ENCODE measurements at regions not wholly inside any gene's neighbourhood (a gene's known extent, or its start where the extent isn't known, plus 50 kb on each side); places are given as distances from the start of the nearest gene placed in this dataset.

- no peaks in the 10 kb centered on the region for H3K4me1 ChIP-seq (ENCODE audit: control insufficient read depth, extremely low read depth, insufficient read depth, low read length)
- no TSS peak for BruUV-seq (replicated peaks)
- intact Hi-C loops (cut with micrococcal nuclease) = no loop called here
- H3K9me1 ChIP-seq (replicated peaks; ENCODE audit: control insufficient read depth, extremely low read depth, insufficient read depth, low read length) = no peaks in the 10 kb centered on the region
- no peaks in the 10 kb centered on the region for H3K27me3 ChIP-seq (ENCODE audit: control insufficient read depth in 2 of 2, insufficient read depth in 2 of 2, low read length in 2 of 2)
- no peak for TF ChIP-seq GATA2 (IDR thresholded peaks at IDR 0.05; ENCODE audit: insufficient read depth, insufficient read length, low read depth, low read length)
- TF ChIP-seq JUN (IDR thresholded peaks at IDR 0.05; ENCODE audit: borderline replicate concordance, insufficient read depth, insufficient read length, low read depth) = no peak
- no peak for TF ChIP-seq EZH2 (IDR thresholded peaks at IDR 0.05; ENCODE audit: borderline replicate concordance, low read depth, low read length, severe bottlenecking)
- TF ChIP-seq FOS (IDR thresholded peaks at IDR 0.05; ENCODE audit: borderline replicate concordance, insufficient read depth, low read length) = no peak
- no peak for TF ChIP-seq MYC (IDR thresholded peaks at IDR 0.05; ENCODE audit: low read depth, low read length)
- TF ChIP-seq CTCF (IDR thresholded peaks at IDR 0.05; ENCODE audit: extremely low read depth in 1 of 2, insufficient read depth in 1 of 2, low read depth in 1 of 2, low read length in 2 of 2) = no peak
- no peak for TF ChIP-seq MAX (IDR thresholded peaks at IDR 0.05; ENCODE audit: insufficient read depth, insufficient read length)
- TF ChIP-seq POLR2A (IDR thresholded peaks at IDR 0.05; ENCODE audit: low read depth, low read length) = no peak
- TF ChIP-seq POLR2AphosphoS5 (IDR thresholded peaks at IDR 0.05; ENCODE audit: insufficient read depth, low read depth, low read length) = no peak
- H3K4me2 ChIP-seq (ENCODE audit: insufficient read depth, low read length) = no peak overlapping the region
- DNase-seq (ENCODE audit: low read depth, low spot score) (no peak), FAIRE-seq (no peak)
- no peaks in the 10 kb centered on the region for H3K36me3 ChIP-seq (ENCODE audit: control insufficient read depth in 2 of 2, extremely low read depth in 1 of 2, insufficient read depth in 2 of 2, low read length in 2 of 2)
- no peak overlapping the region for H3K9ac ChIP-seq (replicated peaks; ENCODE audit: extremely low read depth, insufficient read depth, low read length)
- POLR2A ChIA-PET = no interaction called here
- no peaks in the 10 kb centered on the region for H4K20me1 ChIP-seq (replicated peaks; ENCODE audit: control insufficient read depth, extremely low read depth, insufficient read depth, low read length)
- dilution Hi-C loops (cut with MboI; ENCODE audit: extremely low pct_ligation_motif_present, low sequenced_read_pairs) = no loop called here
- no peak overlapping the region for H3K27ac ChIP-seq (ENCODE audit: insufficient read depth, low read depth, low read length)
- H3K4me3 ChIP-seq (replicated peaks in 1 of 3; ENCODE audit: insufficient read depth in 1 of 3, low read depth in 1 of 3, low read length in 3 of 3) = no peak overlapping the region
- H3K9me3 ChIP-seq (replicated peaks; ENCODE audit: control insufficient read depth, insufficient read depth, low read length) = no peaks in the 10 kb centered on the region
- CTCF ChIA-PET = interaction anchor here (0.8 to 2.2 kb wide), 3 partner anchors 9 to 14 kb away, joined by 3 to 15 read pairs (median 5); no protein-coding TSS in a partner anchor
- H3K79me2 ChIP-seq (ENCODE audit: control insufficient read depth, insufficient read depth, low read length) = no peaks in the 10 kb centered on the region
- H2AFZ ChIP-seq (ENCODE audit: low read depth, low read length) = no peak overlapping the region
Observed at GRCh38 chr4:100106982-100107381, 83.3 kb downstream of the DDIT4L start.
